DND-41 (cell line): ENCODE measurements at regions not wholly inside any gene's neighbourhood (a gene's known extent, or its start where the extent isn't known, plus 50 kb on each side); places are given as distances from the start of the nearest gene placed in this dataset.

Experiments
- EZH2 ChIP-seq: IDR thresholded peaks from 3 replicates; pipeline ENCODE4 v1.6.1; 2012; ENCODE audit warnings: borderline replicate concordance, low read depth, mild to moderate bottlenecking, moderate library complexity, low read length, inconsistent platforms; ENCODE audit not compliant: severe bottlenecking
- TF ChIP-seq, protein P1 (sequence below): IDR thresholded peaks from 2 replicates; pipeline ENCODE4 v1.5.1; 2012; ENCODE audit warnings: borderline replicate concordance, low read length, moderate library complexity, mild to moderate bottlenecking; ENCODE audit not compliant: poor library complexity, severe bottlenecking; ENCODE audit errors: extremely low read depth

- TF ChIP-seq, protein P1, sequence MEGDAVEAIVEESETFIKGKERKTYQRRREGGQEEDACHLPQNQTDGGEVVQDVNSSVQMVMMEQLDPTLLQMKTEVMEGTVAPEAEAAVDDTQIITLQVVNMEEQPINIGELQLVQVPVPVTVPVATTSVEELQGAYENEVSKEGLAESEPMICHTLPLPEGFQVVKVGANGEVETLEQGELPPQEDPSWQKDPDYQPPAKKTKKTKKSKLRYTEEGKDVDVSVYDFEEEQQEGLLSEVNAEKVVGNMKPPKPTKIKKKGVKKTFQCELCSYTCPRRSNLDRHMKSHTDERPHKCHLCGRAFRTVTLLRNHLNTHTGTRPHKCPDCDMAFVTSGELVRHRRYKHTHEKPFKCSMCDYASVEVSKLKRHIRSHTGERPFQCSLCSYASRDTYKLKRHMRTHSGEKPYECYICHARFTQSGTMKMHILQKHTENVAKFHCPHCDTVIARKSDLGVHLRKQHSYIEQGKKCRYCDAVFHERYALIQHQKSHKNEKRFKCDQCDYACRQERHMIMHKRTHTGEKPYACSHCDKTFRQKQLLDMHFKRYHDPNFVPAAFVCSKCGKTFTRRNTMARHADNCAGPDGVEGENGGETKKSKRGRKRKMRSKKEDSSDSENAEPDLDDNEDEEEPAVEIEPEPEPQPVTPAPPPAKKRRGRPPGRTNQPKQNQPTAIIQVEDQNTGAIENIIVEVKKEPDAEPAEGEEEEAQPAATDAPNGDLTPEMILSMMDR = no peak
- TF ChIP-seq EZH2 = no peak
These were observed 555.3 kb downstream of the RNF144A start for GRCh38 chr2:7472465-7472864.
